ENCODE measurements at regions not wholly inside any gene's neighbourhood (a gene's known extent, or its start where the extent isn't known, plus 50 kb on each side); places are given as distances from the start of the nearest gene placed in this dataset.

DNA sequence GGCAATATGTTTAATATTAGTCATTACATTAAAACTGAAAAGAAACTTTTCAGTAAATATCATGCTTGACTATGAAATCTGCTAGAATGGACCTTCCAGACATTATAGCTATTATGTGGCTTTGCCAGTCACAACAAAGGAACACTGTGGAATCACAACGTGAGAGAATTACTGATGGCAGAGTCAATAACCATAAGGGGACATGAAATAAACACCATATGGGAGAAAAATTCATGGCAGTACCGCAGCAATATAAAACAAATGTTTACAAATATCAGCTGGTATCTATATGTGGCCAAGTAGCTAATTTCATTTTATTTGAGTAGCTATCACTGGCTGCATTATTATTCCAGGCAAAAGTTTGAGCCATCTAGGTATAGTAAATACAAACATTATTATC is 1818.6 kb downstream of the PCDH9 start:
- Histone ChIP-seq H3K79me1 (ENCODE audit: insufficient read depth, low read depth, low read length, poor library complexity, severe bottlenecking) (no peaks in the 10 kb centered on the region), H2BK15ac (ENCODE audit: low read depth, low read length) (no peak overlapping the region), H3K14ac (ENCODE audit: insufficient read depth, low read length) (no peak overlapping the region), H4K20me1 (ENCODE audit: control insufficient read depth, insufficient read depth, insufficient read length) (no peaks in the 10 kb centered on the region), H2BK5ac (ENCODE audit: insufficient read length, low read length) (no peak overlapping the region), H2BK12ac (ENCODE audit: insufficient read length, low read depth, low read length) (no peak overlapping the region), H3K9me3 (ENCODE audit: control insufficient read depth, low read depth, low read length) (no peaks in the 10 kb centered on the region), H3K4me2 (ENCODE audit: insufficient read depth, insufficient read length, low read length) (no peak overlapping the region), H3K56ac (ENCODE audit: insufficient read length, low read depth, low read length) (no peak overlapping the region), H3K4me1 (ENCODE audit: insufficient read depth, low read length) (no peaks in the 10 kb centered on the region), H3K23me2 (ENCODE audit: insufficient read length, low read depth, low read length, poor library complexity, severe bottlenecking) (no peaks in the 10 kb centered on the region), H4K5ac (ENCODE audit: insufficient read length, low read depth, low read length) (no peak overlapping the region), H2AFZ (ENCODE audit: low read length) (no peak overlapping the region), H3K18ac (ENCODE audit: insufficient read length, low read depth, low read length) (no peak overlapping the region), H3K27me3 (ENCODE audit: insufficient read depth, low read length) (no peaks in the 10 kb centered on the region), H3T11ph (ENCODE audit: low read length) (no peak overlapping the region), H3K79me2 (ENCODE audit: insufficient read depth, low read length) (no peaks in the 10 kb centered on the region), H4K8ac (replicated peaks; ENCODE audit: insufficient read length, low read depth, low read length) (no peak overlapping the region), H3K4ac (ENCODE audit: low read depth, low read length) (no peak overlapping the region), H3K9ac (ENCODE audit: extremely low read depth, insufficient read length, low read length) (no peak overlapping the region), H2BK120ac (ENCODE audit: low read depth, low read length, poor library complexity, severe bottlenecking) (no peak overlapping the region), H4K91ac (ENCODE audit: insufficient read length, low read depth, low read length) (no peak overlapping the region), H3K23ac (ENCODE audit: insufficient read length, low read depth, low read length) (no peak overlapping the region), H2BK20ac (ENCODE audit: low read depth, low read length, poor library complexity, severe bottlenecking) (no peak overlapping the region), H3K27ac (ENCODE audit: insufficient read length, low read depth, low read length) (no peak overlapping the region), H2AK5ac (ENCODE audit: insufficient read length, low read length) (no peak overlapping the region)
- Mint-ChIP-seq H3K4me3 (no peak overlapping the region), H3K27ac (no peak overlapping the region), H3K4me1 (peaks cover 7 to 8% of the 10 kb centered on the region in 2 experiments), H3K27me3 (ENCODE audit: low read depth) (no peaks in the 10 kb centered on the region), H3K36me3 (ENCODE audit: insufficient read depth in 1 of 3, low read depth in 3 of 3) (no peaks in the 10 kb centered on the region), H3K9me3 (peaks cover 0 to 2% of the 10 kb centered on the region in 2 experiments; a peak in 2 of 5 replicates)
- WGBS (ENCODE audit: extremely low coverage, insufficient read length, low lambda C conversion rate): no CpG with 5 or more reads among the region's 2 CpGs
- DNase-seq: no peak
- TF ChIP-seq, protein P1, sequence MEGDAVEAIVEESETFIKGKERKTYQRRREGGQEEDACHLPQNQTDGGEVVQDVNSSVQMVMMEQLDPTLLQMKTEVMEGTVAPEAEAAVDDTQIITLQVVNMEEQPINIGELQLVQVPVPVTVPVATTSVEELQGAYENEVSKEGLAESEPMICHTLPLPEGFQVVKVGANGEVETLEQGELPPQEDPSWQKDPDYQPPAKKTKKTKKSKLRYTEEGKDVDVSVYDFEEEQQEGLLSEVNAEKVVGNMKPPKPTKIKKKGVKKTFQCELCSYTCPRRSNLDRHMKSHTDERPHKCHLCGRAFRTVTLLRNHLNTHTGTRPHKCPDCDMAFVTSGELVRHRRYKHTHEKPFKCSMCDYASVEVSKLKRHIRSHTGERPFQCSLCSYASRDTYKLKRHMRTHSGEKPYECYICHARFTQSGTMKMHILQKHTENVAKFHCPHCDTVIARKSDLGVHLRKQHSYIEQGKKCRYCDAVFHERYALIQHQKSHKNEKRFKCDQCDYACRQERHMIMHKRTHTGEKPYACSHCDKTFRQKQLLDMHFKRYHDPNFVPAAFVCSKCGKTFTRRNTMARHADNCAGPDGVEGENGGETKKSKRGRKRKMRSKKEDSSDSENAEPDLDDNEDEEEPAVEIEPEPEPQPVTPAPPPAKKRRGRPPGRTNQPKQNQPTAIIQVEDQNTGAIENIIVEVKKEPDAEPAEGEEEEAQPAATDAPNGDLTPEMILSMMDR (conservative IDR thresholded peaks at IDR 0.05): no peak
